ENCODE measurements at regions not wholly inside any gene's neighbourhood (a gene's known extent, or its start where the extent isn't known, plus 50 kb on each side); places are given as distances from the start of the nearest gene placed in this dataset.

DNA sequence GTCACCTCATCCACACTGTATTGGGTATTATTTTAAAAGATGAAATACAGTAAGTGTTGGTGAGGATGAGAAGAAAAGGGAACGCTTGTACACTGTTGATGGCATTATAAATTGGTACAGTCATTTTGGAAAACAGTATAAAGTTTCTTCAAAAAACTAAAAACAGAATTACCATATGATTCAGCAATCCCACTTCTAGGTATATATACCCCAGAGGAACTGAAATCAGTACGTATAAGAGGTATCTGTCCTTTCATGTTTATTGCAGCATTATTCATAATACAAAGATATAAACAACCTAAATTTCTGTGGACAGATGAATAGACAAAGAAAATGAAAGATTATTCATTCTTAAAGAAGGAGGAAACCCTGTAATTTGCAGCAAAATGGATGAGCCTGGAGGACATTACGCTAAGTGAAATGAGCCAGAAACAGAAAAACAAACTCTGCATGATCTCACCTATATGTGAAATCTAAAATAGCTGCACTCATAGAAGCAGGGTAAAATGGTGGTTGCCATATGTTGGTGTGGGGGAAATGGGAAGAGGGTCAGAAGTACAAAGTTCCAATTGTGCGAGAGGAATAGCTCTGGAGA lies 191.6 kb downstream of the TRIM36 start:
- TF ChIP-seq EZH2 (IDR thresholded peaks at IDR 0.05; ENCODE audit: low read length, missing control alignments) = no peak
- TF ChIP-seq, protein P1, sequence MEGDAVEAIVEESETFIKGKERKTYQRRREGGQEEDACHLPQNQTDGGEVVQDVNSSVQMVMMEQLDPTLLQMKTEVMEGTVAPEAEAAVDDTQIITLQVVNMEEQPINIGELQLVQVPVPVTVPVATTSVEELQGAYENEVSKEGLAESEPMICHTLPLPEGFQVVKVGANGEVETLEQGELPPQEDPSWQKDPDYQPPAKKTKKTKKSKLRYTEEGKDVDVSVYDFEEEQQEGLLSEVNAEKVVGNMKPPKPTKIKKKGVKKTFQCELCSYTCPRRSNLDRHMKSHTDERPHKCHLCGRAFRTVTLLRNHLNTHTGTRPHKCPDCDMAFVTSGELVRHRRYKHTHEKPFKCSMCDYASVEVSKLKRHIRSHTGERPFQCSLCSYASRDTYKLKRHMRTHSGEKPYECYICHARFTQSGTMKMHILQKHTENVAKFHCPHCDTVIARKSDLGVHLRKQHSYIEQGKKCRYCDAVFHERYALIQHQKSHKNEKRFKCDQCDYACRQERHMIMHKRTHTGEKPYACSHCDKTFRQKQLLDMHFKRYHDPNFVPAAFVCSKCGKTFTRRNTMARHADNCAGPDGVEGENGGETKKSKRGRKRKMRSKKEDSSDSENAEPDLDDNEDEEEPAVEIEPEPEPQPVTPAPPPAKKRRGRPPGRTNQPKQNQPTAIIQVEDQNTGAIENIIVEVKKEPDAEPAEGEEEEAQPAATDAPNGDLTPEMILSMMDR (conservative IDR thresholded peaks at IDR 0.05 in 1 of 2, IDR thresholded peaks at IDR 0.05 in 1 of 2; ENCODE audit: low read depth in 1 of 2, low read length in 2 of 2) = no peak
- Histone ChIP-seq H3K4me2 (ENCODE audit: extremely low read depth, insufficient read depth, low read length) (no peak overlapping the region), H3K27ac (ENCODE audit: insufficient read depth, low read length) (no peak overlapping the region), H3K4me1 (ENCODE audit: control insufficient read depth, extremely low read depth, insufficient read depth, low read length) (no peaks in the 10 kb centered on the region), H3K27me3 (ENCODE audit: control insufficient read depth, insufficient read depth, low read length) (no peaks in the 10 kb centered on the region), H3K36me3 (ENCODE audit: control insufficient read depth, insufficient read depth, low read length) (no peaks in the 10 kb centered on the region), H3K4me3 (replicated peaks in 1 of 4; ENCODE audit: control extremely low read depth in 1 of 4, insufficient read depth in 1 of 4, low read depth in 3 of 4, low read length in 4 of 4) (no peak overlapping the region), H3K79me2 (ENCODE audit: control insufficient read depth, insufficient read depth, low read length) (no peaks in the 10 kb centered on the region), H4K20me1 (ENCODE audit: control insufficient read depth, extremely low read depth, insufficient read depth, low read length) (no peaks in the 10 kb centered on the region), H3K9ac (ENCODE audit: insufficient read depth, low read length) (no peak overlapping the region), H3K9me3 (ENCODE audit: control insufficient read depth, insufficient read depth, low read depth, low read length) (no peaks in the 10 kb centered on the region), H2AFZ (ENCODE audit: low read length) (no peak overlapping the region)
- DNase-seq (ENCODE audit: low read depth in 2 of 2) = no peak

DNA sequence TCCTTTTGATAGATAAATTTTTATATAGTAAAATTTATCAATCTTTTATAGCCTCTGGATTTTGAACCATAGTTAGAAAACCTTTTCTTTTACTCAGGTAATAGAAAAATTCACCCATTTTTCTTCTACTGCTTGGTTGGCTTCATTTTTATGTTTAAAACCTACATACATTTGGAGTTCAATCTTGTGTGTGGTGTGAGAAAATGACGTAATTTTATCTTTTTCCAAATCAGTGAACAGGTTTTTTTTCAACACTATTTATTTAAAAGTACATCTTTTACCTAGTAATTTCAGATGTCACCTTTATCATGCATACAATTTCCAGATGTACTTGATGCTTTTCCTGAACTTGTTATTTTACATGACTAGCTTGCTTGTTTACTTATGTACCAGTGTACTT lies 200.2 kb downstream of the TRIM36 start:
- Histone ChIP-seq H3K4me2 (ENCODE audit: extremely low read depth, insufficient read depth, low read length) (no peak overlapping the region), H3K4me1 (ENCODE audit: control insufficient read depth, extremely low read depth, insufficient read depth, low read length) (no peaks in the 10 kb centered on the region), H3K27ac (ENCODE audit: insufficient read depth, low read length) (no peak overlapping the region), H4K20me1 (ENCODE audit: control insufficient read depth, extremely low read depth, insufficient read depth, low read length) (no peaks in the 10 kb centered on the region), H3K9me3 (ENCODE audit: control insufficient read depth, insufficient read depth, low read depth, low read length) (no peaks in the 10 kb centered on the region), H3K9ac (ENCODE audit: insufficient read depth, low read length) (no peak overlapping the region), H3K36me3 (ENCODE audit: control insufficient read depth, insufficient read depth, low read length) (no peaks in the 10 kb centered on the region), H2AFZ (ENCODE audit: low read length) (no peak overlapping the region), H3K4me3 (replicated peaks in 1 of 4; ENCODE audit: control extremely low read depth in 1 of 4, insufficient read depth in 1 of 4, low read depth in 3 of 4, low read length in 4 of 4) (no peak overlapping the region), H3K79me2 (ENCODE audit: control insufficient read depth, insufficient read depth, low read length) (no peaks in the 10 kb centered on the region), H3K27me3 (ENCODE audit: control insufficient read depth, insufficient read depth, low read length) (no peaks in the 10 kb centered on the region)
- no peak for DNase-seq (ENCODE audit: low read depth in 2 of 2)
- TF ChIP-seq EZH2 (IDR thresholded peaks at IDR 0.05; ENCODE audit: low read length, missing control alignments) = no peak

DNA sequence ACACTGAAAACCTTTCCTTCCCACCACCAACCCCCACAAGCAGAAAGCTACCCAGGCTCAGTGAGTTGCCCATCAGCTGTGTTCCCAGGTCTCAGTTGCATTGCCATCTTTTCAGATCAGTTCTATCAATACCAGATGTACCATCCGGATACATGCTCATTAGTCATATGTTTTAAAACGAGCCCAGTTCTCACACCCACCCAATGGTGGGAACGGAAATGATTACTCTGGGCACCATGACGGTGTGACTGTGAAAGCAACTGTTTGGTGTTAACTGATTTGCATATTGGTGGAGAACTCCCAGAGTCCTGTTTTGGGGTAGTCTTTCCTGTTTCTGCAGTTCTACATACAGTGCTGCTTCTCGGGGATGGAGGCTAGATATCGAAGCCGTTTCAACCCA lies 212.3 kb downstream of the TRIM36 start:
- Histone ChIP-seq H3K27me3 (ENCODE audit: control insufficient read depth, insufficient read depth, low read length) (no peaks in the 10 kb centered on the region), H2AFZ (ENCODE audit: low read length) (no peak overlapping the region), H4K20me1 (ENCODE audit: control insufficient read depth, extremely low read depth, insufficient read depth, low read length) (no peaks in the 10 kb centered on the region), H3K27ac (ENCODE audit: insufficient read depth, low read length) (no peak overlapping the region), H3K79me2 (ENCODE audit: control insufficient read depth, insufficient read depth, low read length) (no peaks in the 10 kb centered on the region), H3K36me3 (ENCODE audit: control insufficient read depth, insufficient read depth, low read length) (no peaks in the 10 kb centered on the region), H3K4me1 (ENCODE audit: control insufficient read depth, extremely low read depth, insufficient read depth, low read length) (no peaks in the 10 kb centered on the region), H3K4me3 (replicated peaks in 1 of 4; ENCODE audit: control extremely low read depth in 1 of 4, insufficient read depth in 1 of 4, low read depth in 3 of 4, low read length in 4 of 4) (no peak overlapping the region), H3K9ac (ENCODE audit: insufficient read depth, low read length) (no peak overlapping the region), H3K9me3 (ENCODE audit: control insufficient read depth, insufficient read depth, low read depth, low read length) (no peaks in the 10 kb centered on the region), H3K4me2 (ENCODE audit: extremely low read depth, insufficient read depth, low read length) (no peak overlapping the region)
- TF ChIP-seq, protein P1 (conservative IDR thresholded peaks at IDR 0.05 in 1 of 2, IDR thresholded peaks at IDR 0.05 in 1 of 2; ENCODE audit: low read depth in 1 of 2, low read length in 2 of 2) = no peak
- no peak for TF ChIP-seq EZH2 (IDR thresholded peaks at IDR 0.05; ENCODE audit: low read length, missing control alignments)
- no peak for DNase-seq (ENCODE audit: low read depth in 2 of 2)

Measured in fibroblast of lung (primary cell).